ENCODE measurements at regions not wholly inside any gene's neighbourhood (a gene's known extent, or its start where the extent isn't known, plus 50 kb on each side); places are given as distances from the start of the nearest gene placed in this dataset.
A peak's percentile ranks its signal among the peaks of the same experiment; 100 is the strongest.

DNA sequence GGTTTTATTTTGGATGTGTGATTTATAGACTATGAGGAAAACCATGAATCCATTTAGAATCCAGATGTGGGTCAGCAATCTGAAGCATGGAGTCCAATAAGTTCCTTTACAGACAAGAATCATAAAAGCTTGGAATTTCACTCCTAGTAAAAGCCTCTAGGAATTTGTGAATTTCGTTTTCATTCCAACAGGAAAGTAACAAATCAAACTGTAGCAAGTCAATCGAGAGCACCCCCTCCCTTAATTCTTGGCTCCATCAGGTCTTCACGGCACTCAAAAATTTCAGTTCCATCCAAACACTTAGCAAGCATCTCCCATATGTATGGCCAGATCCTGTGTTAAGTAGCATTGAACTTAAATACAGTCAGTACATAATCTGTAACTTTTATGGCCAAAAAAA is 143.6 kb upstream of the POU2AF2 start:
- no peak for DNase-seq (ENCODE audit: low read depth)
- H3K4me3 ChIP-seq (ENCODE audit: low read length): no peak overlapping the region
- TF ChIP-seq, protein P1, sequence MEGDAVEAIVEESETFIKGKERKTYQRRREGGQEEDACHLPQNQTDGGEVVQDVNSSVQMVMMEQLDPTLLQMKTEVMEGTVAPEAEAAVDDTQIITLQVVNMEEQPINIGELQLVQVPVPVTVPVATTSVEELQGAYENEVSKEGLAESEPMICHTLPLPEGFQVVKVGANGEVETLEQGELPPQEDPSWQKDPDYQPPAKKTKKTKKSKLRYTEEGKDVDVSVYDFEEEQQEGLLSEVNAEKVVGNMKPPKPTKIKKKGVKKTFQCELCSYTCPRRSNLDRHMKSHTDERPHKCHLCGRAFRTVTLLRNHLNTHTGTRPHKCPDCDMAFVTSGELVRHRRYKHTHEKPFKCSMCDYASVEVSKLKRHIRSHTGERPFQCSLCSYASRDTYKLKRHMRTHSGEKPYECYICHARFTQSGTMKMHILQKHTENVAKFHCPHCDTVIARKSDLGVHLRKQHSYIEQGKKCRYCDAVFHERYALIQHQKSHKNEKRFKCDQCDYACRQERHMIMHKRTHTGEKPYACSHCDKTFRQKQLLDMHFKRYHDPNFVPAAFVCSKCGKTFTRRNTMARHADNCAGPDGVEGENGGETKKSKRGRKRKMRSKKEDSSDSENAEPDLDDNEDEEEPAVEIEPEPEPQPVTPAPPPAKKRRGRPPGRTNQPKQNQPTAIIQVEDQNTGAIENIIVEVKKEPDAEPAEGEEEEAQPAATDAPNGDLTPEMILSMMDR (conservative IDR thresholded peaks at IDR 0.05; ENCODE audit: low read depth, low read length): no peak

- DNase-seq (ENCODE audit: low read depth): no peak
- TF ChIP-seq, protein P1 (conservative IDR thresholded peaks at IDR 0.05; ENCODE audit: low read depth, low read length): no peak
- H3K4me3 ChIP-seq (ENCODE audit: low read length): no peak overlapping the region
Observed at GRCh38 chr11:111099028-111099713, 146.4 kb upstream of the POU2AF2 start.

GRCh38 chr11:111098091-111098490 is 147.4 kb upstream of the POU2AF2 start:
- no peak for DNase-seq (ENCODE audit: low read depth)
- TF ChIP-seq, protein P1 (conservative IDR thresholded peaks at IDR 0.05; ENCODE audit: low read depth, low read length): no peak
- no peak overlapping the region for H3K4me3 ChIP-seq (ENCODE audit: low read length)

GRCh38 chr11:111097191-111097590 is 148.3 kb upstream of the POU2AF2 start:
- H3K4me3 ChIP-seq (ENCODE audit: low read length): peak overlapping the region; percentile 25
- TF ChIP-seq, protein P1 (conservative IDR thresholded peaks at IDR 0.05; ENCODE audit: low read depth, low read length): no peak
- no peak for DNase-seq (ENCODE audit: low read depth)

GRCh38 chr11:111095327-111095726 is 150.2 kb upstream of the POU2AF2 start:
- TF ChIP-seq, protein P1 (conservative IDR thresholded peaks at IDR 0.05; ENCODE audit: low read depth, low read length): no peak

DNA sequence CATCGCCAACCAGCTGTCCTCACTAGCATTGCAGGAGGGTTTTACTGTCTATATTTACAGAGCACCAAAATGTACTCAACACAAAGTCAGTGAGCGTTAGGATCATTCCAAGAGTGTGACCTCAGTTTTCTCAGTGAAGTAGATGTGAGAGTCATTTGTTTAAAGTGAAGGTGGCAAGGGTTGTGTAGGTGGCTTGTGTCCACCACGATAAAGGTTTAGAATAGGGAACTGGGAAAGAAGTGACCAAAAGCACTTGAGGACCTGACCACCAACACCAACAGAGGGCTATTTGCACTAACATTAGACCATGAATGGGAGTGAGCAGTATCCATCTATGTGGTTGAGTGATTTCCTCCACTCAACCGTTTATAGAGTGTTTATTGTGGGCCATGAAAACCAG is 152.5 kb upstream of the POU2AF2 start:
- TF ChIP-seq, protein P1 (conservative IDR thresholded peaks at IDR 0.05; ENCODE audit: low read depth, low read length): no peak
- no peak for DNase-seq (ENCODE audit: low read depth)
- H3K4me3 ChIP-seq (ENCODE audit: low read length): no peak overlapping the region

More at GRCh38 chr11:111095327-111095726, 150.2 kb upstream of the POU2AF2 start:
- no peak overlapping the region for H3K4me3 ChIP-seq (ENCODE audit: low read length)
- no peak for DNase-seq (ENCODE audit: low read depth)

DNA sequence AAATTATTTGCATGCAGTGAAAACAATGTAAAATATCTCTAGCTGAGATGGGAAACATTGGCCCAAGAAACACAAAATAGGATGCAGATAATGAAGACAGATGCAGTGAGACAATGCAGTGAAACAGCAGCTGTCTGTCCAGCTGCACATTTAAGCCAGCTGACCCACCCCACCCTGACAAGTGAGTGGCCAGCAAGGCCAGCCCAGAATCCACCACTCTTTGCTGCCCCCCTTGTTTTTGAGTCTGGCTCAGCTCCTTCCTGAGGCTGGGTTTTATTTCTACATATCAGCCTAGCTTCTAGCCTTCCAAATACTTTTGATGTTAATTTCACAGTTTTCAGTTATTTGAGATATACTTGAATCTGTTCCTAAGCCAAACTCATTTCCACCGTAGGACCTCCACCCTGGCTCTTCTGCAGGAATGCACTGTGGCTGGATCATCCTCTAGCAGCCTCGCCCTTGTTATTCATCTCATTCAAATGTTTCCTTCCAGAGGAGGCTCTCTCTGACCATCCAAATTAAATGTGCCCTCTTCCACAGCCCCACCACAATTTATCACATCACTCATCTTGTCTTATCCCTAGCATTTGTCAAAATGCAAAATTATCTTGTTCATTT is 154.1 kb upstream of the POU2AF2 start:
- no peak for DNase-seq (ENCODE audit: low read depth)
- TF ChIP-seq, protein P1 (conservative IDR thresholded peaks at IDR 0.05; ENCODE audit: low read depth, low read length): no peak
- no peak overlapping the region for H3K4me3 ChIP-seq (ENCODE audit: low read length)
